HepG2 (cell line): ENCODE measurements at regions not wholly inside any gene's neighbourhood (a gene's known extent, or its start where the extent isn't known, plus 50 kb on each side); places are given as distances from the start of the nearest gene placed in this dataset.

Source experiments
- ATAC-seq: fragments of 200-7000 bp; cut with Tn5 transposase; 3 replicates; pipeline ENCODE4 v1.9.1; 2020; ENCODE audit warnings: mild to moderate bottlenecking, moderate library complexity
- BruUV-seq: library from RNA; stranded (reverse); fragments of 400-500 nt; replicated peaks from 2 replicates; lab custom pipeline; 2021; lab: Mats Ljungman, UMichigan
- CTCF ChIA-PET: fragments of 300-600 bp; formaldehyde crosslinking; extraction: SDS; loops from one replicate; lab custom pipeline; 2021; ENCODE audit warnings: low total read pairs, inconsistent platforms, low intra/inter-chr PET ratio; lab: Yijun Ruan, JAX
- POLR2A ChIA-PET: fragments of 350-600 bp; sonication (Branson Sonifier 250); formaldehyde crosslinking; loops from one replicate; lab custom pipeline; 2020; ENCODE audit warnings: antibody characterized with exemption, inconsistent platforms; lab: Yijun Ruan, JAX
- DNase-seq: peaks from one replicate; pipeline ENCODE4 v3.0.0-alpha.2; 2015; ENCODE audit warnings: low spot score
- FAIRE-seq: peaks from 3 replicates; lab custom pipeline; 2011; peaks lifted over from hg19 to GRCh38; lab: Jason Lieb, UNC
- H2AFZ ChIP-seq: one replicate; pipeline ENCODE4 v1.6.1; 2011; ENCODE audit warnings: low read length, inconsistent platforms
- H3K27ac ChIP-seq: fragments of 300-600 bp; 3 replicates; pipeline ENCODE4 v1.8.0; 2011; ENCODE audit warnings: mixed run types, mild to moderate bottlenecking, mixed read lengths, low read length, inconsistent platforms; ENCODE audit not compliant: insufficient read depth; ENCODE audit errors: extremely low read length
- H3K27me3 ChIP-seq, 2 experiments: fragments of 200-600 bp in 1 of 2; 2 replicates in 1 of 2; 3 replicates in 1 of 2; pipeline versions ENCODE4 v1.6.0 to v1.8.0; 2011; ENCODE audit warnings: low read length in 2 of 2, mild to moderate bottlenecking in 2 of 2, moderate library complexity in 2 of 2, inconsistent platforms in 1 of 2; ENCODE audit not compliant: insufficient read depth in 2 of 2, control insufficient read depth in 1 of 2
- H3K36me3 ChIP-seq, 2 experiments: fragments of 200-600 bp in 1 of 2; replicated peaks in 1 of 2; 2 replicates in 1 of 2; 3 replicates in 1 of 2; pipeline versions ENCODE4 v1.5.1 to v1.8.0; 2011; ENCODE audit warnings: low read length in 2 of 2, inconsistent platforms in 1 of 2; ENCODE audit not compliant: insufficient read depth in 2 of 2, control insufficient read depth in 1 of 2
- H3K4me1 ChIP-seq: 2 replicates; pipeline ENCODE4 v1.5.1; 2012; ENCODE audit warnings: low read length, inconsistent platforms; ENCODE audit not compliant: insufficient read depth
- H3K4me2 ChIP-seq: 2 replicates; pipeline ENCODE4 v1.6.0; 2011; ENCODE audit warnings: low read depth, low read length, inconsistent platforms
- H3K4me3 ChIP-seq, 3 experiments: fragments of 200-600 bp in 1 of 3; sonication (generic), shearing (Covaris generic) in 1 of 3; replicated peaks in 1 of 3; 2 replicates each; pipeline ENCODE4 v1.5.1; 2011 to 2016; ENCODE audit warnings: low read length in 3 of 3, inconsistent platforms in 2 of 3, low read depth in 2 of 3, mild to moderate bottlenecking in 2 of 3, control low read depth in 1 of 3, mixed read lengths in 1 of 3; ENCODE audit not compliant: insufficient read depth in 1 of 3
- H3K79me2 ChIP-seq: one replicate; pipeline ENCODE4 v1.6.1; 2011; ENCODE audit warnings: low read length, inconsistent platforms; ENCODE audit not compliant: insufficient read depth
- H3K9ac ChIP-seq: 2 replicates; pipeline ENCODE4 v1.6.0; 2011; ENCODE audit warnings: mild to moderate bottlenecking, low read depth, low read length, inconsistent platforms; ENCODE audit not compliant: insufficient read depth
- H3K9me3 ChIP-seq: 2 replicates; pipeline ENCODE4 v1.5.1; 2012; ENCODE audit warnings: mild to moderate bottlenecking, low read length
- H4K20me1 ChIP-seq: 2 replicates; pipeline ENCODE4 v1.6.0; 2011; ENCODE audit warnings: inconsistent platforms, mild to moderate bottlenecking, low read length, moderate library complexity; ENCODE audit not compliant: insufficient read depth
- AFF4 ChIP-seq: sonication (generic); formaldehyde crosslinking; IDR thresholded peaks from 2 replicates; pipeline ENCODE4 v1.4.0; 2020; ENCODE audit warnings: missing genetic modification reagents
- HDAC2 ChIP-seq: sonication (generic); formaldehyde crosslinking; IDR thresholded peaks from 2 replicates; pipeline ENCODE4 v1.4.0; 2020; ENCODE audit warnings: missing genetic modification reagents
- MTF2 ChIP-seq: sonication (generic); formaldehyde crosslinking; IDR thresholded peaks from 2 replicates; pipeline ENCODE4 v1.5.0; 2020; ENCODE audit warnings: missing genetic modification reagents, borderline replicate concordance
- PAXIP1 ChIP-seq: sonication (generic); formaldehyde crosslinking; conservative IDR thresholded peaks from 2 replicates; pipeline ENCODE4 v1.4.0; 2020; ENCODE audit warnings: mild to moderate bottlenecking, missing genetic modification reagents, moderate library complexity
- POGK ChIP-seq: sonication (generic); formaldehyde crosslinking; conservative IDR thresholded peaks from 2 replicates; pipeline ENCODE4 v1.8.0; 2022; ENCODE audit warnings: mild to moderate bottlenecking, moderate library complexity, missing genetic modification reagents
- ZNF33B ChIP-seq: sonication (generic); formaldehyde crosslinking; IDR thresholded peaks from 2 replicates; pipeline ENCODE4 v1.5.1; 2020; ENCODE audit warnings: mild to moderate bottlenecking, missing genetic modification reagents
- ZNF746 ChIP-seq: sonication (generic); formaldehyde crosslinking; IDR thresholded peaks from 2 replicates; pipeline ENCODE4 v1.8.0; 2022; ENCODE audit warnings: mild to moderate bottlenecking, missing genetic modification reagents
- ZNF749 ChIP-seq: sonication (generic); formaldehyde crosslinking; IDR thresholded peaks from 2 replicates; pipeline ENCODE4 v1.8.0; 2022; ENCODE audit warnings: mild to moderate bottlenecking, missing genetic modification reagents, moderate library complexity, borderline replicate concordance
- ZSCAN31 ChIP-seq: sonication (generic); formaldehyde crosslinking; IDR thresholded peaks from 2 replicates; pipeline ENCODE4 v1.5.0; 2020; ENCODE audit warnings: low read depth, mild to moderate bottlenecking, missing genetic modification reagents
- WGBS: methylation state at CpG from one replicate; pipeline ENCODE4 v1.1.6; 2017; ENCODE audit warnings: low lambda C conversion rate; 5-methylcytosine and 5-hydroxymethylcytosine counted together
- in situ Hi-C: cut with HindIII; loops from 2 replicates; pipeline ENCODE4 v1.10.0; 2017; ENCODE audit warnings: low pct_unique_long_range_greater_than_20kb; ENCODE audit not compliant: extremely low pct_ligation_motif_present
- intact Hi-C: fragments of 100-400 bp; cut with micrococcal nuclease; formaldehyde crosslinking; loops from one replicate; pipeline ENCODE4 v1.10.0; 2022; ENCODE audit not compliant: unreplicated experiment
- TF ChIP-seq, protein P1 (sequence below): sonication (generic); formaldehyde crosslinking; IDR thresholded peaks from 2 replicates; pipeline ENCODE4 v1.4.0; 2020; ENCODE audit warnings: missing genetic modification reagents; ENCODE audit errors: not compliant biosample characterization
- TF ChIP-seq, protein P2 (sequence below): sonication (generic); formaldehyde crosslinking; IDR thresholded peaks from 2 replicates; pipeline ENCODE4 v1.8.0; 2022; ENCODE audit warnings: mild to moderate bottlenecking, missing genetic modification reagents
- TF ChIP-seq, protein P3 (sequence below): IDR thresholded peaks from 2 replicates; pipeline ENCODE4 v1.6.1; 2016; ENCODE audit warnings: mild to moderate bottlenecking, missing biosample characterization, missing genetic modification reagents

DNA sequence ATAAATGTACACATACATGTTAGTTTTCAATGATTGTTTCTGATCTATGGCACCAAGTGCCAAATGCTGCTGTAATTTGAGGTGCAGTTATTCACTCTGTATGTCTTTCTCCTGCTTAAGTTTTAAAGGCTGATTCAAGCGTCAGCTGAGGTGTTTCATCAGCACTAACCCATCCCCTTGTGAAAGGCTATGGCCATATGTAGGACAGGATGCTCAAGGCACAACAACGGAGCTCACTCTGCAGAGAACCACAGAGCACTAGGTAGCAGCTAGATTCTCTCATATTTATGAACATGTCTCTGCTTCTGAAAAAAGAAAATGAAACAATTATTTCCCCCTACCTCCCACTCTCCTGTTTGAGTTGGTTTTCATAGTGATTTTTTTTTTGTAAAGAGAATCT, 340.0 kb upstream of the TMCO5A start:
- intact Hi-C loops (no loop called here), in situ Hi-C loops (no loop called here)
- TF ChIP-seq, protein P1, sequence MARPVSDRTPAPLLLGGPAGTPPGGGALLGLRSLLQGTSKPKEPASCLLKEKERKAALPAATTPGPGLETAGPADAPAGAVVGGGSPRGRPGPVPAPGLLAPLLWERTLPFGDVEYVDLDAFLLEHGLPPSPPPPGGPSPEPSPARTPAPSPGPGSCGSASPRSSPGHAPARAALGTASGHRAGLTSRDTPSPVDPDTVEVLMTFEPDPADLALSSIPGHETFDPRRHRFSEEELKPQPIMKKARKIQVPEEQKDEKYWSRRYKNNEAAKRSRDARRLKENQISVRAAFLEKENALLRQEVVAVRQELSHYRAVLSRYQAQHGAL (CRISPR knock-in tag) = no peak
- TF ChIP-seq, protein P2, sequence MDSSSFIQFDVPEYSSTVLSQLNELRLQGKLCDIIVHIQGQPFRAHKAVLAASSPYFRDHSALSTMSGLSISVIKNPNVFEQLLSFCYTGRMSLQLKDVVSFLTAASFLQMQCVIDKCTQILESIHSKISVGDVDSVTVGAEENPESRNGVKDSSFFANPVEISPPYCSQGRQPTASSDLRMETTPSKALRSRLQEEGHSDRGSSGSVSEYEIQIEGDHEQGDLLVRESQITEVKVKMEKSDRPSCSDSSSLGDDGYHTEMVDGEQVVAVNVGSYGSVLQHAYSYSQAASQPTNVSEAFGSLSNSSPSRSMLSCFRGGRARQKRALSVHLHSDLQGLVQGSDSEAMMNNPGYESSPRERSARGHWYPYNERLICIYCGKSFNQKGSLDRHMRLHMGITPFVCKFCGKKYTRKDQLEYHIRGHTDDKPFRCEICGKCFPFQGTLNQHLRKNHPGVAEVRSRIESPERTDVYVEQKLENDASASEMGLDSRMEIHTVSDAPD (CRISPR knock-in tag) = no peak
- no peak for TF ChIP-seq ZNF33B (CRISPR knock-in tag)
- TF ChIP-seq, protein P3, sequence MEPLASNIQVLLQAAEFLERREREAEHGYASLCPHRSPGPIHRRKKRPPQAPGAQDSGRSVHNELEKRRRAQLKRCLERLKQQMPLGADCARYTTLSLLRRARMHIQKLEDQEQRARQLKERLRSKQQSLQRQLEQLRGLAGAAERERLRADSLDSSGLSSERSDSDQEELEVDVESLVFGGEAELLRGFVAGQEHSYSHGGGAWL (CRISPR knock-in tag) = no peak
- TF ChIP-seq POGK (CRISPR knock-in tag) = no peak
- TF ChIP-seq HDAC2 (CRISPR knock-in tag) = no peak
- no peak for TF ChIP-seq AFF4
- no peak for TF ChIP-seq ZNF746 (CRISPR knock-in tag)
- TF ChIP-seq MTF2 (CRISPR knock-in tag) = no peak
- TF ChIP-seq PAXIP1 = no peak
- no peak for TF ChIP-seq ZSCAN31 (CRISPR knock-in tag)
- no peak for TF ChIP-seq ZNF749 (CRISPR knock-in tag)
- Histone ChIP-seq H3K4me1 (no peaks in the 10 kb centered on the region), H2AFZ (no peak overlapping the region), H3K27ac (no peak overlapping the region), H4K20me1 (no peaks in the 10 kb centered on the region), H3K36me3 (no peaks in the 10 kb centered on the region), H3K27me3 (no peaks in the 10 kb centered on the region; a peak in 1 of 5 replicates), H3K4me2 (no peak overlapping the region), H3K9me3 (no peaks in the 10 kb centered on the region), H3K9ac (no peak overlapping the region), H3K4me3 (no peak overlapping the region), H3K79me2 (no peaks in the 10 kb centered on the region)
- ChIA-PET POLR2A (no interaction called here), CTCF (no interaction called here)
- BruUV-seq = no TSS peak
- WGBS = 0% methylated on average over 2 of the region's 2 CpGs
- FAIRE-seq = no peak
- no peak for DNase-seq
- ATAC-seq = no peak
